ENCODE measurements at regions not wholly inside any gene's neighbourhood (a gene's known extent, or its start where the extent isn't known, plus 50 kb on each side); places are given as distances from the start of the nearest gene placed in this dataset.

GRCh38 chr9:118652912-118653311, 716.3 kb downstream of the BRINP1 start:
- DNase-seq = no peak
- Histone ChIP-seq H3K4me3 (ENCODE audit: low read length) (no peak overlapping the region), H3K27ac (ENCODE audit: low read depth, low read length) (no peak overlapping the region), H3K9me3 (ENCODE audit: control insufficient read depth, low read length) (no peaks in the 10 kb centered on the region), H3K4me1 (ENCODE audit: control insufficient read depth, insufficient read depth, low read length) (no peaks in the 10 kb centered on the region), H3K9ac (ENCODE audit: extremely low read depth, low read length, poor library complexity, severe bottlenecking) (no peak overlapping the region), H3K36me3 (ENCODE audit: control insufficient read depth, insufficient read depth, low read length) (no peaks in the 10 kb centered on the region), H3K27me3 (ENCODE audit: control insufficient read depth, insufficient read depth, low read length, poor library complexity, severe bottlenecking) (no peaks in the 10 kb centered on the region)
- no peaks in the 10 kb centered on the region for H3K36me3 Mint-ChIP-seq (ENCODE audit: low read depth)
- H3K4me3 Mint-ChIP-seq = no peak overlapping the region
- no peaks in the 10 kb centered on the region for H3K4me1 Mint-ChIP-seq
- H3K27ac Mint-ChIP-seq = no peak overlapping the region
- TF ChIP-seq CTCF (conservative IDR thresholded peaks at IDR 0.05) = no peak
- no peaks in the 10 kb centered on the region for H3K27me3 Mint-ChIP-seq (ENCODE audit: insufficient read depth)
- no peaks in the 10 kb centered on the region for H3K9me3 Mint-ChIP-seq
- WGBS, 2 experiments (ENCODE audit: insufficient coverage in 1 of 2, insufficient read length in 1 of 2) = 95% methylated on average over 2 of the region's 2 CpGs; no CpG with 5 or more reads in 1 of the 2 experiments

DNA sequence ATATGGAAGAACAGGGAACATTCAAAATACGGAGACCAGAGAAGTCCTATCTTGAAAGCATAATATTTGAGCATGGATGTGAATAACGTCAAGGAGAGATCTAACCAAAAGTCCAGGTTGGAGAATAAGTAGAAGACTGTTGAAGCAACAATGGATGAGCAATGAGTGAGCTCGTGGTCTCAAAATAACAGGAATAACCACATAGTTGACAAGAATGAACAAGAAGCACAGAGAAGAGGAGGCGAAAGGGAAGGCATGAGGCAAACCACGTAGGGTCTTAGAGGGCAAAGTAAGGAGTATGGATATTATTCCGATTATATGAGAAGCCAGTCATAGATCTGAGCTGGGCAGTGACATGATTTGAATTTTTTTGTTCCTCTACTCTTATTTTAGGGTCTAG, 710.2 kb downstream of the BRINP1 start:
- Mint-ChIP-seq H3K4me1 (no peaks in the 10 kb centered on the region), H3K27ac (no peak overlapping the region), H3K36me3 (ENCODE audit: low read depth) (no peaks in the 10 kb centered on the region), H3K4me3 (no peak overlapping the region), H3K27me3 (ENCODE audit: insufficient read depth) (no peaks in the 10 kb centered on the region), H3K9me3 (no peaks in the 10 kb centered on the region)
- no peaks in the 10 kb centered on the region for H3K36me3 ChIP-seq (ENCODE audit: control insufficient read depth, insufficient read depth, low read length)
- WGBS, 2 experiments (ENCODE audit: insufficient coverage in 1 of 2, insufficient read length in 1 of 2) = 83 to 93% methylated on average over 4 to 6 of the region's 6 CpGs
- H3K27me3 ChIP-seq (ENCODE audit: control insufficient read depth, insufficient read depth, low read length, poor library complexity, severe bottlenecking) = no peaks in the 10 kb centered on the region
- H3K9ac ChIP-seq (ENCODE audit: extremely low read depth, low read length, poor library complexity, severe bottlenecking) = no peak overlapping the region
- H3K4me3 ChIP-seq (ENCODE audit: low read length) = no peak overlapping the region
- TF ChIP-seq CTCF (conservative IDR thresholded peaks at IDR 0.05) = no peak
- H3K4me1 ChIP-seq (ENCODE audit: control insufficient read depth, insufficient read depth, low read length) = no peaks in the 10 kb centered on the region
- H3K9me3 ChIP-seq (ENCODE audit: control insufficient read depth, low read length) = no peaks in the 10 kb centered on the region
- DNase-seq = no peak
- H3K27ac ChIP-seq (ENCODE audit: low read depth, low read length) = no peak overlapping the region

- Histone ChIP-seq H3K9ac (ENCODE audit: extremely low read depth, low read length, poor library complexity, severe bottlenecking) (no peak overlapping the region), H3K9me3 (ENCODE audit: control insufficient read depth, low read length) (no peaks in the 10 kb centered on the region), H3K27me3 (ENCODE audit: control insufficient read depth, insufficient read depth, low read length, poor library complexity, severe bottlenecking) (no peaks in the 10 kb centered on the region), H3K4me1 (ENCODE audit: control insufficient read depth, insufficient read depth, low read length) (no peaks in the 10 kb centered on the region), H3K4me3 (ENCODE audit: low read length) (no peak overlapping the region), H3K27ac (ENCODE audit: low read depth, low read length) (no peak overlapping the region), H3K36me3 (ENCODE audit: control insufficient read depth, insufficient read depth, low read length) (no peaks in the 10 kb centered on the region)
- Mint-ChIP-seq H3K4me1 (peaks cover 4% of the 10 kb centered on the region), H3K27me3 (ENCODE audit: insufficient read depth) (no peaks in the 10 kb centered on the region), H3K4me3 (no peak overlapping the region), H3K27ac (no peak overlapping the region), H3K36me3 (ENCODE audit: low read depth) (no peaks in the 10 kb centered on the region), H3K9me3 (no peaks in the 10 kb centered on the region)
- no peak for TF ChIP-seq CTCF (conservative IDR thresholded peaks at IDR 0.05)
- no peak for DNase-seq
- 87 to 94% methylated on average over 3 to 4 of the region's 4 CpGs for WGBS, 2 experiments (ENCODE audit: insufficient coverage in 1 of 2, insufficient read length in 1 of 2)
Measured at GRCh38 chr9:118665226-118665919, 703.9 kb downstream of the BRINP1 start.

All from endodermal cell (in vitro differentiated cells).